ENCODE measurements at regions not wholly inside any gene's neighbourhood (a gene's known extent, or its start where the extent isn't known, plus 50 kb on each side); places are given as distances from the start of the nearest gene placed in this dataset.

DNA sequence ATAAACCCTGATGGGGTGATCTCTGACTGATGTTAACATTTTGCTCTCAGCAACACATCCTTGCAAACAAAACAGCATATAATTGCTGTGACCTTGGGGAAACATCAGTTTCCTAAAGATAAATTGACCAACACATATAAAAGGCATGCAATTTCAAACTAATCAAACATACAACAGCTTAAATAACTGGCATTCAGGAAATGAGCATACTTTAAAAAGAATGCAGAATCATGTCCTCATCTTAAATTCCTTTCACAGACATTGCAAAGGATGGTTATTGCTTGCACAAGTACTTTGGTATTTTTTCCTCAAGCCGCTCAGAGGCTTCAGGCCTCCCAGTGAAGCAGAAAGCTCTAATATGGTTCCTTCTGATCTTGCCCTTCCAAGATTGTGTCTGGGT, 53.4 kb upstream of the RGS18 start:
- TF ChIP-seq, protein P1, sequence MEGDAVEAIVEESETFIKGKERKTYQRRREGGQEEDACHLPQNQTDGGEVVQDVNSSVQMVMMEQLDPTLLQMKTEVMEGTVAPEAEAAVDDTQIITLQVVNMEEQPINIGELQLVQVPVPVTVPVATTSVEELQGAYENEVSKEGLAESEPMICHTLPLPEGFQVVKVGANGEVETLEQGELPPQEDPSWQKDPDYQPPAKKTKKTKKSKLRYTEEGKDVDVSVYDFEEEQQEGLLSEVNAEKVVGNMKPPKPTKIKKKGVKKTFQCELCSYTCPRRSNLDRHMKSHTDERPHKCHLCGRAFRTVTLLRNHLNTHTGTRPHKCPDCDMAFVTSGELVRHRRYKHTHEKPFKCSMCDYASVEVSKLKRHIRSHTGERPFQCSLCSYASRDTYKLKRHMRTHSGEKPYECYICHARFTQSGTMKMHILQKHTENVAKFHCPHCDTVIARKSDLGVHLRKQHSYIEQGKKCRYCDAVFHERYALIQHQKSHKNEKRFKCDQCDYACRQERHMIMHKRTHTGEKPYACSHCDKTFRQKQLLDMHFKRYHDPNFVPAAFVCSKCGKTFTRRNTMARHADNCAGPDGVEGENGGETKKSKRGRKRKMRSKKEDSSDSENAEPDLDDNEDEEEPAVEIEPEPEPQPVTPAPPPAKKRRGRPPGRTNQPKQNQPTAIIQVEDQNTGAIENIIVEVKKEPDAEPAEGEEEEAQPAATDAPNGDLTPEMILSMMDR (IDR thresholded peaks at IDR 0.05), result no peak
- TF ChIP-seq POLR2AphosphoS5 (IDR thresholded peaks at IDR 0.05; ENCODE audit: low read depth, low read length) (no peak), SIN3A (IDR thresholded peaks at IDR 0.05; ENCODE audit: borderline replicate concordance, insufficient read depth, low read depth, low read length) (no peak)
- TF ChIP-seq, protein P2, sequence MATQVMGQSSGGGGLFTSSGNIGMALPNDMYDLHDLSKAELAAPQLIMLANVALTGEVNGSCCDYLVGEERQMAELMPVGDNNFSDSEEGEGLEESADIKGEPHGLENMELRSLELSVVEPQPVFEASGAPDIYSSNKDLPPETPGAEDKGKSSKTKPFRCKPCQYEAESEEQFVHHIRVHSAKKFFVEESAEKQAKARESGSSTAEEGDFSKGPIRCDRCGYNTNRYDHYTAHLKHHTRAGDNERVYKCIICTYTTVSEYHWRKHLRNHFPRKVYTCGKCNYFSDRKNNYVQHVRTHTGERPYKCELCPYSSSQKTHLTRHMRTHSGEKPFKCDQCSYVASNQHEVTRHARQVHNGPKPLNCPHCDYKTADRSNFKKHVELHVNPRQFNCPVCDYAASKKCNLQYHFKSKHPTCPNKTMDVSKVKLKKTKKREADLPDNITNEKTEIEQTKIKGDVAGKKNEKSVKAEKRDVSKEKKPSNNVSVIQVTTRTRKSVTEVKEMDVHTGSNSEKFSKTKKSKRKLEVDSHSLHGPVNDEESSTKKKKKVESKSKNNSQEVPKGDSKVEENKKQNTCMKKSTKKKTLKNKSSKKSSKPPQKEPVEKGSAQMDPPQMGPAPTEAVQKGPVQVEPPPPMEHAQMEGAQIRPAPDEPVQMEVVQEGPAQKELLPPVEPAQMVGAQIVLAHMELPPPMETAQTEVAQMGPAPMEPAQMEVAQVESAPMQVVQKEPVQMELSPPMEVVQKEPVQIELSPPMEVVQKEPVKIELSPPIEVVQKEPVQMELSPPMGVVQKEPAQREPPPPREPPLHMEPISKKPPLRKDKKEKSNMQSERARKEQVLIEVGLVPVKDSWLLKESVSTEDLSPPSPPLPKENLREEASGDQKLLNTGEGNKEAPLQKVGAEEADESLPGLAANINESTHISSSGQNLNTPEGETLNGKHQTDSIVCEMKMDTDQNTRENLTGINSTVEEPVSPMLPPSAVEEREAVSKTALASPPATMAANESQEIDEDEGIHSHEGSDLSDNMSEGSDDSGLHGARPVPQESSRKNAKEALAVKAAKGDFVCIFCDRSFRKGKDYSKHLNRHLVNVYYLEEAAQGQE (IDR thresholded peaks at IDR 0.05; ENCODE audit: insufficient read depth in 1 of 2, low read depth in 2 of 2, low read length in 1 of 2), result no peak
